ENCODE measurements at regions not wholly inside any gene's neighbourhood (a gene's known extent, or its start where the extent isn't known, plus 50 kb on each side); places are given as distances from the start of the nearest gene placed in this dataset.

DNA sequence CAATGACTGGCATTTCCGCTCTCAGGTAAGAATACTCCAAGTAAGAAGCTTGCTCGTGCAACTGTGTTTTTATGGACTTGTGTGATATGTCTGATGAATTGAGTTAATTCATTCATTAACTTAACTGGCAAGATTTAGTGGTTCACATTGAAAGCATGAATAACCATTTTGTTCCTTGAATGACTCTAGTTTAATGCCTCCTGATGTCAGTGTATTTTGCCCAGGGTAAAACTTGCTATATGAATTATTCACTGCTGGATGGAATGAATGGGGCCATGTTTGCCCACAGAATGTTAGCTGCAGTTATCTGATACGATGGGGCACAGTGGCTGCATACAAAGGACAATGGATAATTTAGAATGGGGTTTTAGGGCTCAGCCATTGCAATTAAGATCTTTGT lies 124.1 kb downstream of the ZNF365 start:
- TF ChIP-seq CTCF (IDR thresholded peaks at IDR 0.05; ENCODE audit: low read length): no peak
- TF ChIP-seq EZH2 (IDR thresholded peaks at IDR 0.05; ENCODE audit: borderline replicate concordance, low read length): no peak

Data from OCI-LY1 (cell line).